HT1080 (cell line): ENCODE measurements at regions not wholly inside any gene's neighbourhood (a gene's known extent, or its start where the extent isn't known, plus 50 kb on each side); places are given as distances from the start of the nearest gene placed in this dataset.
"Not testable (repeated sequence)": the region's sequence is repeated elsewhere in the genome, so short reads cannot be mapped to it uniquely, and the experiment has no call there.

Experiments used
- DNase-seq: peaks from one replicate; pipeline ENCODE4 v3.0.0-alpha.2; 2015; ENCODE audit warnings: low read depth

DNA sequence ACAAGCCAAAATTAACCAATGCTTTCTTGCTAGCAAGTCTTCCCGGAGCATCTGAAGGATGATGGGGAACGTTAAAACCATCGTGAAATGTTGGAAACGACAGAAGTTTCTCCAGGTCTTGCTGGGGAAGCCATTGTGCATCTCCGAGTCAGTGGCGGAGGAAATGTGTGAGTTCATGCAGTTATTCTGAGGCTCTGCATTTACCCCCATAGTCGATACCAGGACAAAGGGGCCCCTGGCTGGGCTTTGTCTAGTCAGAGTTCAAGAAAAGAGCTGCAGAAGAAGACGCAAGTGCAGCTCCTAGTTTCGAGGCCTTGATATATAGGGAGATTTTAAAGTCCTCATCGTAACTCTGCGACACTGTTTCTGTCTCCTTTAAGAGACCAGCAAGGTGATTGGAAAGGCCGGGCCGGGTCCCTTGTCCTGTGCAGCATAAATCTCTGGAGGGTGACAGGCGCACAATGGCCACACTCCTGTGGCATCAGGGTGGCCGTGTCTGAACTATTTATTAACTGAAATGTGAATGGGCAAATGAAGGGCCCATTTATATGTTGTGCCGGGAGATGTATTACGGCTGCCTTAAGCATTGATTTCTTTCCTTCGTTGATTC is 172.0 kb downstream of the TEX29 start:
- no peak for DNase-seq

GRCh38 chr13:111492958-111493357 is 172.5 kb downstream of the TEX29 start:
- no peak for DNase-seq

DNA sequence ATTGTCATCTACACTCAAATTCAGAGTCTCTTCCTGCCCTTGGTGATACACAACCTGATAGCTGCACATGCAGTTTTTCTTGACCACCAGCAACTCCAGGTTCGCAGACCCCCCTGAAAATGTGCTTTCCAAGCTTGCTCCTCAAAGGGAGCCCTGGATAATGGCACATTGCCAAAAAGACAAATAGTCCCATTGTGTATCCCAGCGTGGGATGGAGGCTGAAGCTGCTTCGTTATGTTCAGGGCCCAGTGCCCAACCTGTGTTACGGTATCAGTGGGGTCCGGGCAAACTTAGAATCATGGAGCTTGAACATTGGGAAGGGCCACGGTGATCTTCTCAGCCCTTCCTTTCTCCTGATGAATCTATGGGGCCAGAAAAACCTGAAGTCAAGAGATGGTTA is 173.0 kb downstream of the TEX29 start:
- no peak for DNase-seq

DNA sequence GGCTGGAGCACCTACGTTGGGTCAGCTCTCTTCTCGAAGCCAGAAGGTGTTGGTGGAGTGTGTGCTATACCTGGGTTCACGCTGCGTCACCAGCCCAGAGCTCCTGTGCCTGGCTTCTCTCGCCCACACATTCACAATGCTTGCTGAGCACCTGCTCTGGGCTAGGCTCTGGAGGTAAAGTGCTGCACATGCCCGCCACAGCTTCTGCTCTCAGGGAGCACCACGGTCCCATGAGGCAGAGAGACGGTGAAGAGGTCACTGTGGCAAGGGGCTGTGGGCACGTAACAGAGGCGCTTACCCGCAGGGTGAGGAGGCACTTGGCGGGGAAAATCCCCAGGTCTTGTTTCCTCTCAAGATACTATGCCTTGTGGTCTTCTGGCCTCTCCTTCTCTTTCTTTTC is 174.2 kb downstream of the TEX29 start:
- no peak for DNase-seq

DNA sequence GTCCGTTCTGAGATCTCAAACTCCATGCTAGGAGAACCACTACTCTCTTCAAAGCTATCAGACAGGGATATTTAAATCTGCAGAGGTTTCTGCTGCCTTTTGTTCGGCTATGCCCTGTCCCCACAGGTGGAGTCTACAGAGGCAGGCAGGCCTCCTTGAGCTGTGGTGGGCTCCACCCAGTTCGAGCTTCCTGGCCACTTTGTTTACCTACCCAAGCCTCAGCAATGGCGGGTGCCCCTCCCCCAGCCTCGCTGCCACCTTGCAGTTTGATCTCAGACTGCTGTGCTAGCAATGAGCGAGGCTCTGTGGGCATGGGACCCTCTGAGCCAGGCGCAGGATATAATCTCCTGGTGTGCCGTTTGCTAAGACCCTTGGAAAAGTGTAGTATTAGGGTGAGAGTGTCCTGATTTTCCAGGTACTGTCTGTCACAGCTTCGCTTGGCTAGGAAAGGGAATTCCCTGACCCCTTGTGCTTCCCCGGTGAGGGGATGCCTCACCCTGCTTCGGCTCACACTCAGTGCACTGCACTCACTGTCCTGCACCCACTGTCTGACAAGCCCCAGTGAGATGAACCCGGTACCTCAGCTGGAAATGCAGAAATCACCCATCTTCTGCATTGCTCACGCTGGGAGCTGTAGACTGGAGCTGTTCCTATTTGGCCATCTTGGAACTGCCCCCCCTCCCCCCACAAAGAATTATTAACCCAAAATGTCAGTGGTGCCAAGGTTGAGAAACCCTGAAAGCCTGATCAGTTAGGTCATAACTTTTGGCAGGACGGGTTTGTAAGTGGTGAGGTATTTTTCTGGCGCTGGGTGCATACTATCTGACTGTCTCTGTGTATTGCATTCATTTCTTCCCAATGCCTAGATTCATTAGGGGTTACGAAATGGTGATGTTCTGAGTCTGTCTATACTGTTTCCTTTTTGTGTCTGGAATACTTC is 181.4 kb downstream of the TEX29 start:
- not testable (repeated sequence) for DNase-seq

- no peak for DNase-seq
These were observed 182.5 kb downstream of the TEX29 start for GRCh38 chr13:111502957-111503356.

DNA sequence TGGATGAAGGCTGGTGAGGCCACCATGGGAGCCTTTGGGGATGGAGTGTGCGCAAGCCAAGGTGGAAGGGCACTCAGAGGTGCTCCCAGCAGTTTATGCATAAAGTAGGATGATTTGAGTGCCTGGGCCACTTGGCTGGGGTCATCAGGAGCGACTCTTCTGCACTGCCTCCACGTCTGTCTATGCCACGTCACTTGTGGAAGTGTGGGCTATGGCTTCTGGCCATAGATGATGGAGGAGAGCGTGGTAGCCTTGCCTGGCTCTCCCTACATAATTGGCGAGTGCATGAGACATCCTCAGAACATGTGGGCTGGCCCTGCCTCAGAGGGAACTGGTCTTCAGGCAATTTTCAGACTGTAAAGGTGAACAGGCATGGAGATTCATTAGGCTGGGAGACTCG is 182.9 kb downstream of the TEX29 start:
- DNase-seq, result no peak

DNA sequence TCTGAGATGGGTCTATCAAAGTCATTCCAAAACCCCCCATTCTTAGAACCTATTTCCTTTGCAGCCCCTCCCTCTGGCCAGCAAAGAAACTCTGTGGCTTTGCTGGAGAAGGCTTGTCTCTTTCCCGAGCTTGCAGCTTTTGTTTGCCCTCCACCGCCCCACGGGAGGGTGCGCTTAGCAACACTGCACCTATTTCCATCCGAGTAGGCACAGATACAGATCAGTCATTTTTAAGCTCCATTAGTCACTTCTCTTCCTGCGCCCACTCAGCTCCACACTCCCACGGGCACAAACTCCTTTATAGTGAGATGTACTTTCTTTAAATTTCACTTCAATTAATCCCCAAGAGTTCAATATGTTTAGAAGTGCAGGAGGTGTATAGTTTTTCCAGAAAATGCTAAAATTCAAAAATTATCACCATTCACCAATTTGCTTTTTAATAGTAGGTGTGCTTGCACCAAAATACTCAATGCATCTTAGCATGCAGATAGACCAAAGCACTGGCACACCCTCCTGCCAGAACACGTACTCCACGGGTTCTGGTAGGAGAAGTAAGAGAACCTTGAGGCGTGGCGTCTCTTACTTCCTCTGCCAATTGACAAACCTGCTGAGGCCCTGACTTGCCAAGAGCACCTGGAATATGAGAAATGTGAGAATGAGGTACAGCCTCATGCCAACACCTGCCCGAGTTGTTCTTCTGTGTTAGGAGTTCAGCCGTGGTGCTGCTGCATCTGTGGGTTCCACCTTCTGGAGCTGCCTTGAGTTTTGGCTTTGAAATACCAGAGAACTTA is 183.7 kb downstream of the TEX29 start:
- no peak for DNase-seq

- DNase-seq, result peak; percentile 27
These were observed 184.8 kb downstream of the TEX29 start for GRCh38 chr13:111505175-111505777.

GRCh38 chr13:111506125-111506524 is 185.7 kb downstream of the TEX29 start:
- DNase-seq, result no peak

- no peak for DNase-seq
These were observed 186.2 kb downstream of the TEX29 start for GRCh38 chr13:111506621-111507020.

GRCh38 chr13:111508164-111508870 is 187.9 kb downstream of the TEX29 start:
- DNase-seq, result no peak

- no peak for DNase-seq
These were observed 188.6 kb downstream of the TEX29 start for GRCh38 chr13:111508902-111509509.

- no peak for DNase-seq
These were observed 190.2 kb downstream of the TEX29 start for GRCh38 chr13:111510502-111511218.

DNA sequence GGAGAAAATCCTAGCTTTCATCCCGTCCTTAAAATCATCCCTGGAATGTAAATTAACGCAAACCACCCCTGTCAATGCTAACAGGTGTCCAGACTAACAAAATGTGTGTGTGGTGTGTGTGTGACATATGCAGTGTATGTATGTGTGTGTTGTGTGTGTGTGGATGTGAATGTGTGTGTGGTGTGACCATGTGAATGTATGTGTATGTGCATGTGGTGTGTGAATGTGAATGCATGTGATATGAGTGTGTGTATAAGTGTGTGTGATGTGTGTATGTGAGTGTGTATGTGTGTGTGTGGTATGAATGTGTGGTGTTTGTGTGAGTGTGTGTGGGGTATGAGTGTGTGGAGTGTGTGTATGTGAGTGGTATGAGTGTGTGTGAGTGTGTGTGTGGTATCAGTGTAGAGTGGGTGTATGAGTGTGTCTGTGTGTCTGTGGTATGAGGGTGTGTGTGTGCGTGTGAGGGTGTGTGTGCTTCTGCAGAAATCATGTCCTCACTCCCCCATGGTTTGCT is 190.8 kb downstream of the TEX29 start:
- no peak for DNase-seq

DNA sequence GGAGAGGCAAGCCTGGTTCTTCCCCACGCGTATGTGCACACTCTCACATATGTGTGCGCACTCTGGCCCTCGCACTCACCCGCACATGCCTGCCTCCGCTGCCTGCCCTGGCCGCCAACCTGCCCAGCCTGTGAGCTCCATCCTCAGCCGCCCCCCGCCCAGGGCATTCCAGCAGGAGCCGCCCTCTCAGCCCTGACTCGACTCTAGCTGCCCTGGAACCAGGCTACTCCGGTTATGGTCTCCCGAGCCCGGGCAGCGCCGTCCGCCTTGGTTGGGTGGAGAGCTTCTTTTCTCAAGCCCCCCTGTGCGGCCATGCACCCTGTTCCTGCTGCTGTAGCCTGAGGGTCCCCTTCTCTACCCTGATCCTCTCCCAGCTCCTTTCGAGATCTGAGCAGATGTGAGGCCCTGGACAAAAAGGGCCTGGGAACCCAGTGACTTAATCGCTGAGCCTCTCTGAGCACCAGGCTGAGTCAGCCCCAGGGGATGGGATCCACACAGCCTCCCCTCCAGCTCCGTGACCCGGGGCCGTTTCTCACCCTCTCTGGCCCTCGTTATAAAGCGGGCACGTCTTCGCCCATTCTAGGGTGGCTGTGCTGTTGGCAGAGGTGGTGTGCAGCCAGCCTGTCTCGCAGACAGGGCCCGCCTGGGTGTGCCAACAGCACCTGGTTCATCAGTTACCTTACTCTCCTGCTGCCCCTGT is 191.5 kb downstream of the TEX29 start:
- no peak for DNase-seq

GRCh38 chr13:111512707-111513106 is 192.3 kb downstream of the TEX29 start:
- no peak for DNase-seq

- DNase-seq, result no peak
These were observed 193.5 kb downstream of the TEX29 start for GRCh38 chr13:111513766-111514609.
